ENCODE measurements at regions not wholly inside any gene's neighbourhood (a gene's known extent, or its start where the extent isn't known, plus 50 kb on each side); places are given as distances from the start of the nearest gene placed in this dataset.

DNA sequence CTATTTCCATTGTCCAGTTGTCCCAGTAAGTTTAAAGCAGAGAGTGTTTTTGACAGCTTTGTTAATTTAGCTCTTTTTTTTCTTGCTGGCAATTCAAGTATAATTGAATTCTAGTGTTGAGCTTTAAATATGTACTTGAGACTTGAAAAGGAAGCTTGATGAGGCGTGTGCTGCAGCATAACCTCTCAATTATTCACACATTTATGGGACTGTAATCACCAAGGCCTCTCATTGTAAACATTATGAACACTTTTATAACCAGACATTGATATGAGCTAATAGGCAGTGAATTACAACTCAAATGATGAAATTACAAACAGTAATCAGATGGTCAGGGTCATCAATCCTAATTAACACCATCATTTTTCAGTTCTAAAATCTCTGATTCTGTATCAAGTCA, 378.0 kb upstream of the DDHD1 start:
- DNase-seq (ENCODE audit: low read depth, low spot score) = no peak
- no peak overlapping the region for H3K4me2 ChIP-seq (ENCODE audit: control insufficient read depth, extremely low read depth, insufficient read depth, low read depth, low read length)
- peaks cover 3% of the 10 kb centered on the region for H3K4me1 ChIP-seq (ENCODE audit: control insufficient read depth, extremely low read depth, insufficient read depth, low read length)
- no peaks in the 10 kb centered on the region for H3K36me3 ChIP-seq (ENCODE audit: control insufficient read depth in 2 of 2, extremely low read depth in 1 of 2, insufficient read depth in 2 of 2, low read length in 2 of 2)
- no peaks in the 10 kb centered on the region for H4K20me1 ChIP-seq (ENCODE audit: control insufficient read depth, extremely low read depth, insufficient read depth, low read length)
- no peak overlapping the region for H3K4me3 ChIP-seq (ENCODE audit: control insufficient read depth in 2 of 3, extremely low read depth in 1 of 3, insufficient read depth in 2 of 3, low read depth in 1 of 3, low read length in 3 of 3)
- H3K27ac ChIP-seq (ENCODE audit: control insufficient read depth, insufficient read depth, low read length) = no peak overlapping the region
- H3K27me3 ChIP-seq (ENCODE audit: control insufficient read depth, extremely low read depth, insufficient read depth, low read length) = no peaks in the 10 kb centered on the region
- FAIRE-seq = no peak
- H3K9me1 ChIP-seq (ENCODE audit: control insufficient read depth, extremely low read depth, insufficient read depth, low read length) = no peaks in the 10 kb centered on the region
- no peaks in the 10 kb centered on the region for H3K79me2 ChIP-seq (ENCODE audit: control insufficient read depth, insufficient read depth, low read length)
- dilution Hi-C loops (cut with MboI; ENCODE audit: extremely low pct_ligation_motif_present, low sequenced_read_pairs) = no loop called here
- H3K9ac ChIP-seq (ENCODE audit: control insufficient read depth, extremely low read depth, insufficient read depth, low read length) = no peak overlapping the region
- no peaks in the 10 kb centered on the region for H3K9me3 ChIP-seq (ENCODE audit: control insufficient read depth, low read depth, low read length)
- H2AFZ ChIP-seq (ENCODE audit: control insufficient read depth, low read length) = no peak overlapping the region
- no peak for TF ChIP-seq EZH2 (IDR thresholded peaks at IDR 0.05; ENCODE audit: low read length)

DNA sequence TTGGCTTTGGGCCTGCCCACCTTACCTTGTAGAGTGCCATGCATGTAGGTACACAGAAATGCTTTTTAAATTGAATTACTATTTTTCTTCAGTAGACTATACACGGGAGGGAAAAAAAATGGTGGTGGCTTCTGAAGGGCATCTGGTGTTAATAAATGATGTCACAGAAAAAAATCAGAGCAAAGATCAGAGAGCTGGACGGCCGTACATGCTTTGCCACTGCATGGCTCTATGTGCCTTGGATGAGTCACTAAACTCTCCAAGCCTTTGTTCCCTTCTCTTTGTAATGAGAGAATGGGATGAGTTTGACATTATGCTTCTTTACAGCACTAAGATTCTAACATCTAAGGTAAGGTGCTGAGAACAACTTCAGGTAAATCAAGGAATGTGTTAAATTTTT, 376.4 kb upstream of the DDHD1 start:
- no peak overlapping the region for H3K9ac ChIP-seq (ENCODE audit: control insufficient read depth, extremely low read depth, insufficient read depth, low read length)
- no peak overlapping the region for H3K4me2 ChIP-seq (ENCODE audit: control insufficient read depth, extremely low read depth, insufficient read depth, low read depth, low read length)
- H3K4me1 ChIP-seq (ENCODE audit: control insufficient read depth, extremely low read depth, insufficient read depth, low read length) = peaks cover 3% of the 10 kb centered on the region
- H2AFZ ChIP-seq (ENCODE audit: control insufficient read depth, low read length) = no peak overlapping the region
- H3K27ac ChIP-seq (ENCODE audit: control insufficient read depth, insufficient read depth, low read length) = no peak overlapping the region
- DNase-seq (ENCODE audit: low read depth, low spot score) (no peak), FAIRE-seq (no peak)
- H4K20me1 ChIP-seq (ENCODE audit: control insufficient read depth, extremely low read depth, insufficient read depth, low read length) = no peaks in the 10 kb centered on the region
- H3K27me3 ChIP-seq (ENCODE audit: control insufficient read depth, extremely low read depth, insufficient read depth, low read length) = no peaks in the 10 kb centered on the region
- TF ChIP-seq EZH2 (IDR thresholded peaks at IDR 0.05; ENCODE audit: low read length) = no peak
- TF ChIP-seq, protein P1, sequence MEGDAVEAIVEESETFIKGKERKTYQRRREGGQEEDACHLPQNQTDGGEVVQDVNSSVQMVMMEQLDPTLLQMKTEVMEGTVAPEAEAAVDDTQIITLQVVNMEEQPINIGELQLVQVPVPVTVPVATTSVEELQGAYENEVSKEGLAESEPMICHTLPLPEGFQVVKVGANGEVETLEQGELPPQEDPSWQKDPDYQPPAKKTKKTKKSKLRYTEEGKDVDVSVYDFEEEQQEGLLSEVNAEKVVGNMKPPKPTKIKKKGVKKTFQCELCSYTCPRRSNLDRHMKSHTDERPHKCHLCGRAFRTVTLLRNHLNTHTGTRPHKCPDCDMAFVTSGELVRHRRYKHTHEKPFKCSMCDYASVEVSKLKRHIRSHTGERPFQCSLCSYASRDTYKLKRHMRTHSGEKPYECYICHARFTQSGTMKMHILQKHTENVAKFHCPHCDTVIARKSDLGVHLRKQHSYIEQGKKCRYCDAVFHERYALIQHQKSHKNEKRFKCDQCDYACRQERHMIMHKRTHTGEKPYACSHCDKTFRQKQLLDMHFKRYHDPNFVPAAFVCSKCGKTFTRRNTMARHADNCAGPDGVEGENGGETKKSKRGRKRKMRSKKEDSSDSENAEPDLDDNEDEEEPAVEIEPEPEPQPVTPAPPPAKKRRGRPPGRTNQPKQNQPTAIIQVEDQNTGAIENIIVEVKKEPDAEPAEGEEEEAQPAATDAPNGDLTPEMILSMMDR (optimal IDR thresholded peaks at IDR 0.05 in 1 of 3, IDR thresholded peaks at IDR 0.05 in 1 of 3, conservative IDR thresholded peaks at IDR 0.05 in 1 of 3; ENCODE audit: extremely low read depth in 1 of 3, insufficient read depth in 2 of 3, low read length in 3 of 3) = no peak
- no peaks in the 10 kb centered on the region for H3K79me2 ChIP-seq (ENCODE audit: control insufficient read depth, insufficient read depth, low read length)
- dilution Hi-C loops (cut with MboI; ENCODE audit: extremely low pct_ligation_motif_present, low sequenced_read_pairs) = no loop called here
- no peaks in the 10 kb centered on the region for H3K9me1 ChIP-seq (ENCODE audit: control insufficient read depth, extremely low read depth, insufficient read depth, low read length)
- H3K4me3 ChIP-seq (ENCODE audit: control insufficient read depth in 2 of 3, extremely low read depth in 1 of 3, insufficient read depth in 2 of 3, low read depth in 1 of 3, low read length in 3 of 3) = no peak overlapping the region
- no peaks in the 10 kb centered on the region for H3K9me3 ChIP-seq (ENCODE audit: control insufficient read depth, low read depth, low read length)
- H3K36me3 ChIP-seq (ENCODE audit: control insufficient read depth in 2 of 2, extremely low read depth in 1 of 2, insufficient read depth in 2 of 2, low read length in 2 of 2) = no peaks in the 10 kb centered on the region

DNA sequence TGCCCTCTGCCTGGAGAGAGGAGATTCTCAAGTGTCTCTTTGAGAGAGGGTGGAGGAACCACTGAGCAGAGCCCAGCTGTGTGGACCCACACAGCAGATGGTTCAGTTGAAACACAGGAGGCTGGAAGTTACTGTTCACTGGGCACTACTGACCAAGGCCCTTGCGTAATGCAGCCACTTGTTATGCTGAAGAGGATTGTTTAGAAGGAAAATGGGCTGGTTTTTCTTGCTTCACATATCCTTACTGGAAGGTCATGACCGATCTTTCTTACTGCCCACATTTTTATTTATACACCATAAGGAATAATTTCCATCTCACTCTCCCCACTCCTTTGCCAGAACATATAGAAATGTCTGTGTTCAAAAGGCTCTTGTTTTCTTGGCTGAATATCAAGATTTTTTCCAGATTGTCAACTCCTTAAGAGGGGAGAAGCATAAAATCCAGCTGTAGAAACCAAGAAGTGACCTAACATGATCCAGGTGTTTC, 375.1 kb upstream of the DDHD1 start:
- no peaks in the 10 kb centered on the region for H3K79me2 ChIP-seq (ENCODE audit: control insufficient read depth, insufficient read depth, low read length)
- H3K4me2 ChIP-seq (ENCODE audit: control insufficient read depth, extremely low read depth, insufficient read depth, low read depth, low read length) = no peak overlapping the region
- dilution Hi-C loops (cut with MboI; ENCODE audit: extremely low pct_ligation_motif_present, low sequenced_read_pairs) = no loop called here

More for the DNA sequence above, 375.1 kb upstream of the DDHD1 start:
- DNase-seq (ENCODE audit: low read depth, low spot score) (no peak), FAIRE-seq (no peak)
- Histone ChIP-seq H3K4me1 (ENCODE audit: control insufficient read depth, extremely low read depth, insufficient read depth, low read length) (peaks cover 3% of the 10 kb centered on the region), H3K27me3 (ENCODE audit: control insufficient read depth, extremely low read depth, insufficient read depth, low read length) (no peaks in the 10 kb centered on the region), H2AFZ (ENCODE audit: control insufficient read depth, low read length) (no peak overlapping the region), H3K36me3 (ENCODE audit: control insufficient read depth in 2 of 2, extremely low read depth in 1 of 2, insufficient read depth in 2 of 2, low read length in 2 of 2) (no peaks in the 10 kb centered on the region), H3K9ac (ENCODE audit: control insufficient read depth, extremely low read depth, insufficient read depth, low read length) (no peak overlapping the region), H3K4me3 (ENCODE audit: control insufficient read depth in 2 of 3, extremely low read depth in 1 of 3, insufficient read depth in 2 of 3, low read depth in 1 of 3, low read length in 3 of 3) (no peak overlapping the region), H3K9me1 (ENCODE audit: control insufficient read depth, extremely low read depth, insufficient read depth, low read length) (no peaks in the 10 kb centered on the region), H4K20me1 (ENCODE audit: control insufficient read depth, extremely low read depth, insufficient read depth, low read length) (no peaks in the 10 kb centered on the region), H3K27ac (ENCODE audit: control insufficient read depth, insufficient read depth, low read length) (no peak overlapping the region), H3K9me3 (ENCODE audit: control insufficient read depth, low read depth, low read length) (no peaks in the 10 kb centered on the region)
- TF ChIP-seq EZH2 (IDR thresholded peaks at IDR 0.05; ENCODE audit: low read length) = no peak
- TF ChIP-seq, protein P1 (optimal IDR thresholded peaks at IDR 0.05 in 1 of 3, IDR thresholded peaks at IDR 0.05 in 1 of 3, conservative IDR thresholded peaks at IDR 0.05 in 1 of 3; ENCODE audit: extremely low read depth in 1 of 3, insufficient read depth in 2 of 3, low read length in 3 of 3) = no peak

Data from keratinocyte (primary cell).